HEK293 (cell line): ENCODE measurements at regions not wholly inside any gene's neighbourhood (a gene's known extent, or its start where the extent isn't known, plus 50 kb on each side); places are given as distances from the start of the nearest gene placed in this dataset.

Experiments used
- CTCF ChIA-PET: fragments of 350-600 bp; formaldehyde crosslinking; extraction: SDS; loops from one replicate; lab custom pipeline; 2021; ENCODE audit warnings: antibody characterized with exemption; lab: Yijun Ruan, JAX
- POLR2A ChIA-PET: fragments of 300-600 bp; formaldehyde crosslinking; extraction: SDS; loops from one replicate; lab custom pipeline; 2020; ENCODE audit warnings: antibody characterized with exemption, inconsistent platforms; lab: Yijun Ruan, JAX
- H3K27ac ChIP-seq: fragments of 200-500 bp; sonication (Bioruptor generic); 2 replicates; pipeline ENCODE4 v1.5.1; 2014; ENCODE audit warnings: low read depth, low read length, control low read depth, inconsistent platforms; ENCODE audit errors: extremely low read depth
- H3K36me3 ChIP-seq, 2 experiments: fragments of 200-500 bp in 1 of 2; sonication (Bioruptor generic) in 1 of 2; 1 replicate in 1 of 2; 2 replicates in 1 of 2; pipeline ENCODE4 v1.5.1; 2014 to 2017; ENCODE audit warnings: inconsistent platforms in 2 of 2, low read length in 2 of 2; ENCODE audit not compliant: control insufficient read depth in 2 of 2, insufficient read depth in 1 of 2
- H3K4me1 ChIP-seq: fragments of 200-500 bp; sonication (Bioruptor generic); 2 replicates; pipeline ENCODE4 v1.5.1; 2014; ENCODE audit warnings: mild to moderate bottlenecking, low read length, inconsistent platforms; ENCODE audit not compliant: control insufficient read depth, insufficient read depth
- H3K4me3 ChIP-seq: 2 replicates; pipeline ENCODE4 v1.5.1; 2011; ENCODE audit warnings: low read depth, mild to moderate bottlenecking, control low read depth, low read length, moderate library complexity
- H3K9me3 ChIP-seq: fragments of 200-500 bp; sonication (Bioruptor generic); 2 replicates; pipeline ENCODE4 v1.5.1; 2014; ENCODE audit warnings: low read depth, low read length, inconsistent platforms; ENCODE audit not compliant: control insufficient read depth, insufficient read depth
- ATF2 ChIP-seq: fragments of 450-650 bp; formaldehyde crosslinking; IDR thresholded peaks from 2 replicates; pipeline ENCODE4 v1.5.1; 2016; ENCODE audit warnings: missing biosample characterization, missing genetic modification characterization, low read depth
- EGR2 ChIP-seq: fragments of 450-650 bp; formaldehyde crosslinking; IDR thresholded peaks from 2 replicates; pipeline ENCODE4 v1.5.1; 2016; ENCODE audit warnings: low read depth, missing biosample characterization, missing genetic modification characterization
- GLIS2 ChIP-seq: fragments of 450-650 bp; formaldehyde crosslinking; IDR thresholded peaks from 2 replicates; pipeline ENCODE4 v1.5.1; 2016; ENCODE audit warnings: missing biosample characterization, missing genetic modification characterization
- KLF17 ChIP-seq: fragments of 450-650 bp; formaldehyde crosslinking; IDR thresholded peaks from 2 replicates; pipeline ENCODE4 v1.5.1; 2016; ENCODE audit warnings: missing biosample characterization, missing genetic modification characterization
- KLF7 ChIP-seq: fragments of 450-650 bp; formaldehyde crosslinking; IDR thresholded peaks from 2 replicates; pipeline ENCODE4 v1.5.1; 2016; ENCODE audit warnings: missing biosample characterization, missing genetic modification characterization, borderline replicate concordance
- SALL2 ChIP-seq: fragments of 450-650 bp; formaldehyde crosslinking; IDR thresholded peaks from 2 replicates; pipeline ENCODE4 v1.5.0; 2017; ENCODE audit warnings: missing biosample characterization, mild to moderate bottlenecking, missing genetic modification characterization, borderline replicate concordance
- SCRT2 ChIP-seq: fragments of 450-650 bp; formaldehyde crosslinking; IDR thresholded peaks from 2 replicates; pipeline ENCODE4 v1.5.1; 2016; ENCODE audit warnings: missing biosample characterization, missing genetic modification characterization
- ZBTB17 ChIP-seq: fragments of 450-650 bp; formaldehyde crosslinking; IDR thresholded peaks from 2 replicates; pipeline ENCODE4 v1.5.1; 2016; ENCODE audit warnings: missing biosample characterization, missing genetic modification characterization
- ZFP41 ChIP-seq: fragments of 450-650 bp; formaldehyde crosslinking; IDR thresholded peaks from 2 replicates; pipeline ENCODE4 v1.5.1; 2016; ENCODE audit warnings: missing biosample characterization, missing genetic modification characterization, borderline replicate concordance
- ZNF10 ChIP-seq: fragments of 450-650 bp; formaldehyde crosslinking; IDR thresholded peaks from 2 replicates; pipeline ENCODE4 v1.5.1; 2017; ENCODE audit warnings: missing biosample characterization, missing genetic modification characterization
- ZNF148 ChIP-seq: fragments of 450-650 bp; formaldehyde crosslinking; IDR thresholded peaks from 2 replicates; pipeline ENCODE4 v1.5.0; 2017; ENCODE audit warnings: missing biosample characterization, missing genetic modification characterization, borderline replicate concordance
- ZNF2 ChIP-seq: fragments of 450-650 bp; formaldehyde crosslinking; IDR thresholded peaks from 2 replicates; pipeline ENCODE4 v1.5.1; 2016; ENCODE audit warnings: missing biosample characterization, missing genetic modification characterization
- ZNF223 ChIP-seq: fragments of 450-650 bp; formaldehyde crosslinking; IDR thresholded peaks from 2 replicates; pipeline ENCODE4 v1.5.1; 2016; ENCODE audit warnings: missing biosample characterization, missing genetic modification characterization
- ZNF23 ChIP-seq: fragments of 450-650 bp; formaldehyde crosslinking; IDR thresholded peaks from 2 replicates; pipeline ENCODE4 v1.5.1; 2016; ENCODE audit warnings: missing biosample characterization, missing genetic modification characterization, borderline replicate concordance
- ZNF335 ChIP-seq: fragments of 450-650 bp; formaldehyde crosslinking; conservative IDR thresholded peaks from 2 replicates; pipeline ENCODE4 v1.5.1; 2016; ENCODE audit warnings: missing biosample characterization, missing genetic modification characterization
- ZNF350 ChIP-seq: fragments of 450-650 bp; formaldehyde crosslinking; IDR thresholded peaks from 2 replicates; pipeline ENCODE4 v1.5.0; 2017; ENCODE audit warnings: missing biosample characterization, mild to moderate bottlenecking, missing genetic modification characterization
- ZNF426 ChIP-seq: fragments of 450-650 bp; formaldehyde crosslinking; IDR thresholded peaks from 2 replicates; pipeline ENCODE4 v1.5.1; 2017; ENCODE audit warnings: missing biosample characterization, missing genetic modification characterization, mild to moderate bottlenecking, inconsistent platforms, moderate library complexity
- ZNF548 ChIP-seq: fragments of 450-650 bp; formaldehyde crosslinking; IDR thresholded peaks from 2 replicates; pipeline ENCODE4 v1.5.1; 2016; ENCODE audit warnings: missing biosample characterization, missing genetic modification characterization
- ZNF654 ChIP-seq: fragments of 450-650 bp; formaldehyde crosslinking; IDR thresholded peaks from 2 replicates; pipeline ENCODE4 v1.5.1; 2016; ENCODE audit warnings: low read depth, missing biosample characterization, missing genetic modification characterization
- ZNF76 ChIP-seq: fragments of 450-650 bp; formaldehyde crosslinking; IDR thresholded peaks from 2 replicates; pipeline ENCODE4; 2016; ENCODE audit warnings: low read depth, missing biosample characterization, missing genetic modification characterization, borderline replicate concordance
- ZNF776 ChIP-seq: fragments of 450-650 bp; formaldehyde crosslinking; IDR thresholded peaks from 2 replicates; pipeline ENCODE4 v1.5.0; 2017; ENCODE audit warnings: missing biosample characterization, missing genetic modification characterization, borderline replicate concordance
- ZNF843 ChIP-seq: fragments of 450-650 bp; formaldehyde crosslinking; IDR thresholded peaks from 2 replicates; pipeline ENCODE4 v1.5.1; 2016; ENCODE audit warnings: missing biosample characterization, missing genetic modification characterization
- ZSCAN30 ChIP-seq: fragments of 450-650 bp; IDR thresholded peaks from 2 replicates; pipeline ENCODE4 v1.5.1; 2018; ENCODE audit warnings: missing biosample characterization, mild to moderate bottlenecking, missing genetic modification characterization, moderate library complexity
- ZXDB ChIP-seq: fragments of 450-650 bp; formaldehyde crosslinking; IDR thresholded peaks from 2 replicates; pipeline ENCODE4 v1.5.1; 2016; ENCODE audit warnings: missing biosample characterization, missing genetic modification characterization

GRCh38 chr3:62926494-62926893 is 51.3 kb upstream of the CADPS start:
- no peak overlapping the region for H3K4me3 ChIP-seq
- H3K27ac ChIP-seq = no peak overlapping the region
- H3K9me3 ChIP-seq = no peaks in the 10 kb centered on the region
- no peaks in the 10 kb centered on the region for H3K4me1 ChIP-seq
- TF ChIP-seq ZNF76 = no peak
- no peak for TF ChIP-seq ZNF843 (tag by site-specific recombination)
- no peak for TF ChIP-seq EGR2 (tag by site-specific recombination)
- TF ChIP-seq ZSCAN30 (tag by site-specific recombination) = no peak
- no peak for TF ChIP-seq KLF7 (tag by site-specific recombination)
- TF ChIP-seq ZNF10 = no peak
- no peak for TF ChIP-seq KLF17 (tag by site-specific recombination)
- no peak for TF ChIP-seq ZNF148 (tag by site-specific recombination)
- no peak for TF ChIP-seq ZNF350 (tag by site-specific recombination)
- no peak for TF ChIP-seq ZNF23
- TF ChIP-seq ZNF2 (tag by site-specific recombination) = no peak
- TF ChIP-seq ZNF776 (tag by site-specific recombination) = no peak
- no peak for TF ChIP-seq ZFP41 (tag by site-specific recombination)
- TF ChIP-seq, all 188 proteins: peak for 0
- no peaks in the 10 kb centered on the region for H3K36me3 ChIP-seq
- POLR2A ChIA-PET = no interaction called here
- CTCF ChIA-PET = interaction anchor here (0.7 kb wide), 1 partner anchor 28 kb away, joined by 4 read pairs; no protein-coding TSS in a partner anchor

GRCh38 chr3:62928256-62928655 is 53.0 kb upstream of the CADPS start:
- Histone ChIP-seq H3K36me3 (no peaks in the 10 kb centered on the region), H3K27ac (no peak overlapping the region), H3K4me1 (no peaks in the 10 kb centered on the region), H3K4me3 (no peak overlapping the region), H3K9me3 (no peaks in the 10 kb centered on the region)
- ChIA-PET CTCF (no interaction called here), POLR2A (no interaction called here)
- no peak for TF ChIP-seq ZNF654
- no peak for TF ChIP-seq ZNF426 (tag by site-specific recombination)
- no peak for TF ChIP-seq ZNF223
- TF ChIP-seq ZBTB17 = no peak
- no peak for TF ChIP-seq ZNF843 (tag by site-specific recombination)

- H3K9me3 ChIP-seq = no peaks in the 10 kb centered on the region
- no peak overlapping the region for H3K27ac ChIP-seq
- H3K4me3 ChIP-seq = no peak overlapping the region
- ChIA-PET POLR2A (no interaction called here), CTCF (no interaction called here)
- no peaks in the 10 kb centered on the region for H3K4me1 ChIP-seq
- TF ChIP-seq SCRT2 = no peak
- TF ChIP-seq ZNF548 (tag by site-specific recombination) = no peak
- TF ChIP-seq SALL2 = no peak
- no peak for TF ChIP-seq ZNF335 (tag by site-specific recombination)
- TF ChIP-seq ZXDB (tag by site-specific recombination) = no peak
- no peak for TF ChIP-seq ZNF223
- no peak for TF ChIP-seq GLIS2 (tag by site-specific recombination)
- TF ChIP-seq ATF2 (tag by site-specific recombination) = no peak
- no peaks in the 10 kb centered on the region for H3K36me3 ChIP-seq
Measured at GRCh38 chr3:62929771-62930170, 54.6 kb upstream of the CADPS start.
